ENCODE measurements at regions not wholly inside any gene's neighbourhood (a gene's known extent, or its start where the extent isn't known, plus 50 kb on each side); places are given as distances from the start of the nearest gene placed in this dataset.

DNA sequence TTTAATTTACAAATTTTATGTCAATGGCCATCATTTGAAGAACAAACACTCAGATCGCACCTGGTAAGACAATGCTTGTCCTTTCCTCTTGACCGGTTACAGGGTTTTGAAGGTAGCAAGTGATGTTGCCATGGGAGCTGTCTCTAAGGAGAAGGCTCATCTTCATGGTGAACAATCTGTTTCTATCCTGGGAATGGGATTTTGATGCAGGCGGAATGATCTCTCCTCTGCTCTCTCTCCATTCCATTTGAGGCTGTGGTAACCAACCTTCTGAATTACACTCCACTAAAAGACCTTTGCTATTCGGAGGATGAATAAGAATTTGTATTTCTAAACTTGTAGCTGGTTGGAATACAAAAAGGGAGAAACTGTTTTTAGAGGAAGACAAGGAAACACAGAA is 57.9 kb upstream of the SLC5A9 start:
- TF ChIP-seq, protein P1, sequence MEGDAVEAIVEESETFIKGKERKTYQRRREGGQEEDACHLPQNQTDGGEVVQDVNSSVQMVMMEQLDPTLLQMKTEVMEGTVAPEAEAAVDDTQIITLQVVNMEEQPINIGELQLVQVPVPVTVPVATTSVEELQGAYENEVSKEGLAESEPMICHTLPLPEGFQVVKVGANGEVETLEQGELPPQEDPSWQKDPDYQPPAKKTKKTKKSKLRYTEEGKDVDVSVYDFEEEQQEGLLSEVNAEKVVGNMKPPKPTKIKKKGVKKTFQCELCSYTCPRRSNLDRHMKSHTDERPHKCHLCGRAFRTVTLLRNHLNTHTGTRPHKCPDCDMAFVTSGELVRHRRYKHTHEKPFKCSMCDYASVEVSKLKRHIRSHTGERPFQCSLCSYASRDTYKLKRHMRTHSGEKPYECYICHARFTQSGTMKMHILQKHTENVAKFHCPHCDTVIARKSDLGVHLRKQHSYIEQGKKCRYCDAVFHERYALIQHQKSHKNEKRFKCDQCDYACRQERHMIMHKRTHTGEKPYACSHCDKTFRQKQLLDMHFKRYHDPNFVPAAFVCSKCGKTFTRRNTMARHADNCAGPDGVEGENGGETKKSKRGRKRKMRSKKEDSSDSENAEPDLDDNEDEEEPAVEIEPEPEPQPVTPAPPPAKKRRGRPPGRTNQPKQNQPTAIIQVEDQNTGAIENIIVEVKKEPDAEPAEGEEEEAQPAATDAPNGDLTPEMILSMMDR (IDR thresholded peaks at IDR 0.05): no peak
- no peak for TF ChIP-seq POLR2AphosphoS5 (IDR thresholded peaks at IDR 0.05; ENCODE audit: insufficient read depth in 1 of 2, low read depth in 1 of 2)
- no peak for TF ChIP-seq POLR2A (IDR thresholded peaks at IDR 0.05)
- no peak overlapping the region for H3K4me3 ChIP-seq
- H3K36me3 ChIP-seq: no peaks in the 10 kb centered on the region
- no peak for DNase-seq (ENCODE audit: extremely low spot score in 2 of 2)
- H3K27me3 ChIP-seq: no peaks in the 10 kb centered on the region
- H3K4me1 ChIP-seq: no peaks in the 10 kb centered on the region
- no peak overlapping the region for H3K27ac ChIP-seq
- H3K9me3 ChIP-seq: no peaks in the 10 kb centered on the region
- intact Hi-C loops (cut with DNase I): no loop called here

DNA sequence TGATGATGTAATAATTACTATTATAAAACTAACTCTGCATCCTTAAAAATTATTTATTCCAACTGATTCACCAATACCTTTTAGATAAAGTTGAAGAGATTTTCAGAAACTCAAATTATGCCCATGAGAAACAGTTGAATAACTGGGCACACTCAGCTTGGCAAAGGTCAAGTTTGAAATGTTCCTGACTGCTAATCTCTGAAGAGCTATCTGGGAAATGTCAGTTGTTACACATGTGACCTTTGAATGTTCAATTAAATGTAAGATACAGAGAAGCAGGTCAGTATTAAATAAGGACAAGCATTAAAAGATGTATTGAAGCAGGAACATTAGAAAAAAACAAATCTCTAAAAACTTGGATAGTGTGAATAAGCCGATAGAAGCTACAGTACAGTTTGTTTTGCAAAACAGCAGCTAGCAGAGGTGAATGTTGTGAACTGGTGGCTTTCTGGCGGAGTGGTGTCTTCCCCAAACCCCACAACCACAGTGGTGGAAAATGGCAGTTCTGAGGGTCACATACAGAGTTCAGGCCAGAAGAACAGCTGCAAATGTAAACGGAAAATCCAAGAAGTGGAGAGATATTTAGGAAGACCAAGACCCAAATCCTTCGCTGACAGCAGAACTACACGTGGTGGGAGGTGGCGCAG is 61.9 kb upstream of the SLC5A9 start:
- H3K4me1 ChIP-seq: no peaks in the 10 kb centered on the region
- intact Hi-C loops (cut with DNase I): no loop called here
- TF ChIP-seq POLR2AphosphoS5 (IDR thresholded peaks at IDR 0.05; ENCODE audit: insufficient read depth in 1 of 2, low read depth in 1 of 2): no peak
- TF ChIP-seq, protein P1 (IDR thresholded peaks at IDR 0.05): no peak
- TF ChIP-seq POLR2A (IDR thresholded peaks at IDR 0.05): no peak
- no peak for DNase-seq (ENCODE audit: extremely low spot score in 2 of 2)
- H3K36me3 ChIP-seq: no peaks in the 10 kb centered on the region
- no peaks in the 10 kb centered on the region for H3K9me3 ChIP-seq
- no peak overlapping the region for H3K4me3 ChIP-seq
- H3K27ac ChIP-seq: no peak overlapping the region
- no peaks in the 10 kb centered on the region for H3K27me3 ChIP-seq

DNA sequence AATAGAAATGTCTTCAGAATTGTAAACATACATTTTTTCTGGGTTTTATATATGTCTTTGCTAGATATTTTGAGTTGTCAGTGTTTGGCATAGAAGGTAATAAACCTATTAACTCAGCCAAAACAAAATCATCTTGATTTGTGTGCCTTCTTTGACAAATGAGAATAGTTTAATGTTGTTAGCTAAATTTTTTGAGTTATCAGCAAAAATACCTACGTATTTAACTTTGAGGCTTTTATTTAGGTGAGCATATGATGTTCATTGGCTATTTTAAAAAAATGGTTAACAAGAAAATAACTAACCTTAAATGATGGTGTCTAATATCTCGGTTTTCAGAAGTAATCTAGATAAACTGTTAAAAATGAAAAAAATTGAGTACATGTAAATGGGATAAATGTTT is 83.2 kb upstream of the SLC5A9 start:
- Histone ChIP-seq H3K9me3 (no peaks in the 10 kb centered on the region), H3K27me3 (no peaks in the 10 kb centered on the region), H3K4me1 (no peaks in the 10 kb centered on the region), H3K4me3 (no peak overlapping the region), H3K27ac (no peak overlapping the region), H3K36me3 (no peaks in the 10 kb centered on the region)
- no peak for DNase-seq (ENCODE audit: extremely low spot score in 2 of 2)
- intact Hi-C loops (cut with DNase I): no loop called here
- no peak for TF ChIP-seq POLR2A (IDR thresholded peaks at IDR 0.05)
- TF ChIP-seq POLR2AphosphoS5 (IDR thresholded peaks at IDR 0.05; ENCODE audit: insufficient read depth in 1 of 2, low read depth in 1 of 2): no peak
- TF ChIP-seq, protein P1 (IDR thresholded peaks at IDR 0.05): no peak

DNA sequence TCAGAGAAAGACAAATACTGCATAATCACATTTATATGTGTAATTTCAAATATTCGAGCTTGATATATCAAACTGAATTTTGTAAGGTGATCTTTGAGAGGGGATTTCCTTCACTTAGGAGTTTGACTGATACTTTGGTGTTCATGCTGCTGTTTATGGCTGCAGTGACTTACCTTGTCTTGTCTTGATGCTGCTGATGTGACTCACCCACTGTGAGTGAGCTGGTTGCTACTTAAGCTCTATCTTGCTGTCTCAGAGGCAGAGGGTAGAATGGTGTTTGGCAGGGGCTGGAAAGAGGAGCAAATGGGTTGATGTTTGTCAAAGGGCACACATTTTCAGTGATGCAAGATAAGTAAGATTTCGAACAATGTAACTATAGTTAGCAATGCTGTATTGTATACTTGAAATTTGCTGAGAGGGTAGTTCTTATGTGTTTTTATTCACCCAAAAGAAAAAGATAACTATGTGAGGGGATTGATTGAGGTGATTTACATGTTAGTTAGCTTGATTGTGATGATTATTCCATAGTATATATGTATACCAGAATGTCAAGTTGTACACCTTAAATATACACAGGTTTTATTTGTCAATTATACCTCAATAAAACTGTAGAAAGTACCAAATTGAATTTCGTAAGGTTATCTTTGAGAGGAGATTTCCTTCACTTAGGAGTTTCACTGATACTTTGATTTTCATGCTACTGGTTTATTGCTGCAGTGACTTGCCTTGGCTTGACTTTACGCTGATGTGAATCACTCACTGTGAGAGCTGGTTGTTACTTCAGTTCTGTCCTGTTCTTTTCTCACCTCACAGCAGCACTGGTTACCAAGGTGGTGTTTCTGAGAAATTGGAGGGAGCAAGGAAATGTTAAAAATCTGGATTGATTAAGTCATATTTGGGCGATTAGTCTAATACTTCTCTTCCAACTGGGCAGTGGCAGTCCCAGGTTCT is 94.5 kb upstream of the SLC5A9 start:
- DNase-seq (ENCODE audit: extremely low spot score in 2 of 2): no peak
- intact Hi-C loops (cut with DNase I): no loop called here
- H3K4me1 ChIP-seq: no peaks in the 10 kb centered on the region
- no peaks in the 10 kb centered on the region for H3K9me3 ChIP-seq
- no peaks in the 10 kb centered on the region for H3K27me3 ChIP-seq
- H3K4me3 ChIP-seq: no peak overlapping the region
- H3K27ac ChIP-seq: no peak overlapping the region
- TF ChIP-seq POLR2AphosphoS5 (IDR thresholded peaks at IDR 0.05; ENCODE audit: insufficient read depth in 1 of 2, low read depth in 1 of 2) (no peak), POLR2A (IDR thresholded peaks at IDR 0.05) (no peak)
- TF ChIP-seq, protein P1 (IDR thresholded peaks at IDR 0.05): no peak
- no peaks in the 10 kb centered on the region for H3K36me3 ChIP-seq

DNA sequence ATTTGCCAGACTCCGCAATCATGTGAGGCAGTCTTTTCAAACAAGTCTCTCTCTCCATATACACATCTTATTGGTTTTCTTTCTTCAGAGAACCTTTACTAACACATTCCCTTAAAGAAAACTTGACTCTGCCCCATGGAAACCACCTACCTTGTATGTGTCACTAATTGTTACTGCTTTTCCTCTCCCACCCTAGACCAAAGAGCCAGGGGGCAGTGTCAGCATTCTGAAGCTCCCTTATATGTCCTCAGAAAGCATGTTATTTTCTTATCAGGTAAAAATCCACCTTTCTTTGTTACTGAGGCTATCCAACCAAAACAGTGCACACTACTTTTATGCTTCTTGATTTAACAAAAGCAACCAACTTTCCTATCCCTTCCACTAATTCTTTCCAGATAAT is 98.9 kb upstream of the SLC5A9 start:
- H3K27me3 ChIP-seq: no peaks in the 10 kb centered on the region
- H3K9me3 ChIP-seq: no peaks in the 10 kb centered on the region
- TF ChIP-seq, protein P1 (IDR thresholded peaks at IDR 0.05): no peak
- TF ChIP-seq POLR2AphosphoS5 (IDR thresholded peaks at IDR 0.05; ENCODE audit: insufficient read depth in 1 of 2, low read depth in 1 of 2) (no peak), POLR2A (IDR thresholded peaks at IDR 0.05) (no peak)
- no peak overlapping the region for H3K27ac ChIP-seq
- no peak overlapping the region for H3K4me3 ChIP-seq
- no peaks in the 10 kb centered on the region for H3K36me3 ChIP-seq
- DNase-seq (ENCODE audit: extremely low spot score in 2 of 2): no peak
- intact Hi-C loops (cut with DNase I): no loop called here
- no peaks in the 10 kb centered on the region for H3K4me1 ChIP-seq

All from vagina (tissue), 2 donors.